CD4-positive, CD25-positive, alpha-beta regulatory T cell (primary cell): ENCODE measurements at regions not wholly inside any gene's neighbourhood (a gene's known extent, or its start where the extent isn't known, plus 50 kb on each side); places are given as distances from the start of the nearest gene placed in this dataset.
"Not testable (repeated sequence)": the region's sequence is repeated elsewhere in the genome, so short reads cannot be mapped to it uniquely, and the experiment has no call there.

Experiments
- ATAC-seq, 2 donors: fragments of 150-1000 bp; cut with Tn5 transposase; one replicate each; pipeline ENCODE4 v1.10.0; 2021; ENCODE audit warnings: low read depth in 2 of 2, moderate number of reproducible peaks in 2 of 2, moderate library complexity in 1 of 2
- DNase-seq, 3 donors: peaks; one replicate each; pipeline versions ENCODE4 v3.0.0 to v3.0.0-alpha.2; 2012 to 2022; ENCODE audit warnings: mixed read lengths in 1 of 3
- H3K27ac ChIP-seq: one replicate; pipeline ENCODE4 v1.7.0; 2013; ENCODE audit warnings: mild to moderate bottlenecking, low read length; ENCODE audit not compliant: insufficient read depth, poor library complexity, severe bottlenecking
- H3K27me3 ChIP-seq: one replicate; pipeline ENCODE4 v1.7.0; 2013; ENCODE audit warnings: low read length; ENCODE audit not compliant: control insufficient read depth, insufficient read depth
- H3K36me3 ChIP-seq: one replicate; pipeline ENCODE4 v1.7.0; 2013; ENCODE audit warnings: mild to moderate bottlenecking, low read length, moderate library complexity; ENCODE audit not compliant: control insufficient read depth, insufficient read depth
- H3K4me1 ChIP-seq: 2 replicates; pipeline ENCODE4 v1.7.0; 2013; ENCODE audit warnings: mild to moderate bottlenecking, low read length; ENCODE audit not compliant: insufficient read depth, control insufficient read depth, poor library complexity, severe bottlenecking
- H3K4me3 ChIP-seq: one replicate; pipeline ENCODE4 v1.7.0; 2013; ENCODE audit warnings: low read depth, mild to moderate bottlenecking, low read length, moderate library complexity
- H3K9me3 ChIP-seq, 2 experiments: 1 replicate in 1 of 2; 2 replicates in 1 of 2; pipeline ENCODE4 v1.7.0; 2013; ENCODE audit warnings: low read length in 2 of 2, mild to moderate bottlenecking in 1 of 2, moderate library complexity in 1 of 2; ENCODE audit not compliant: control insufficient read depth in 2 of 2
- H3K27ac Mint-ChIP-seq, 3 donors: one replicate each; pipeline ENCODE4 v1.8.0; 2020 to 2022; ENCODE audit warnings: mild to moderate bottlenecking in 3 of 3, mixed read lengths in 3 of 3, moderate library complexity in 2 of 3
- H3K27me3 Mint-ChIP-seq: one replicate; pipeline ENCODE4 v1.8.0; 2022; ENCODE audit warnings: mild to moderate bottlenecking, mixed read lengths
- H3K36me3 Mint-ChIP-seq: one replicate; pipeline ENCODE4 v1.8.0; 2020; ENCODE audit warnings: mixed read lengths
- H3K4me1 Mint-ChIP-seq, 4 donors: one replicate each; pipeline ENCODE4 v1.8.0; 2020 to 2022; ENCODE audit warnings: mixed read lengths in 4 of 4, mild to moderate bottlenecking in 1 of 4
- H3K4me3 Mint-ChIP-seq, 4 donors: one replicate each; pipeline ENCODE4 v1.8.0; 2020 to 2022; ENCODE audit warnings: mild to moderate bottlenecking in 4 of 4, mixed read lengths in 4 of 4, moderate library complexity in 3 of 4
- H3K9me3 Mint-ChIP-seq, 7 donors: one replicate each; pipeline ENCODE4 v1.8.0; 2020 to 2022; ENCODE audit warnings: mixed read lengths in 7 of 7, mild to moderate bottlenecking in 3 of 7, moderate library complexity in 2 of 7

- Histone ChIP-seq H3K27ac (no peak overlapping the region), H3K4me1 (no peaks in the 10 kb centered on the region), H3K4me3 (no peak overlapping the region), H3K27me3 (no peaks in the 10 kb centered on the region), H3K36me3 (no peaks in the 10 kb centered on the region), H3K9me3 (no peaks in the 10 kb centered on the region)
- peaks cover 0 to 10% (median 1%) of the 10 kb centered on the region in 7 donors for H3K9me3 Mint-ChIP-seq
- DNase-seq (no peak), ATAC-seq (no peak)
- peaks cover 4 to 19% (median 16%) of the 10 kb centered on the region in 4 donors for H3K4me1 Mint-ChIP-seq
- peak overlapping the region in 2 of 4 donors; percentile 22 to 64 for H3K4me3 Mint-ChIP-seq
- no peaks in the 10 kb centered on the region for H3K27me3 Mint-ChIP-seq
- H3K36me3 Mint-ChIP-seq = peaks cover 5% of the 10 kb centered on the region
- peak overlapping the region in 1 of 3 donors; percentile 32 for H3K27ac Mint-ChIP-seq
Measured at GRCh38 chr16:10321407-10322387, 64.2 kb upstream of the ATF7IP2 start.

GRCh38 chr16:10322723-10323527 lies 62.9 kb upstream of the ATF7IP2 start:
- Mint-ChIP-seq H3K27ac (peak overlapping the region in 1 of 3 donors; percentile 73), H3K27me3 (no peaks in the 10 kb centered on the region), H3K4me3 (no peak overlapping the region), H3K4me1 (peaks cover 4 to 21% (median 17%) of the 10 kb centered on the region in 4 donors), H3K9me3 (peaks cover 0 to 18% (median 5%) of the 10 kb centered on the region in 7 donors), H3K36me3 (peaks cover 5% of the 10 kb centered on the region)
- Histone ChIP-seq H3K4me3 (no peak overlapping the region), H3K36me3 (no peaks in the 10 kb centered on the region), H3K27me3 (no peaks in the 10 kb centered on the region), H3K9me3 (peaks cover 0 to 5% of the 10 kb centered on the region in 2 experiments), H3K4me1 (no peaks in the 10 kb centered on the region), H3K27ac (no peak overlapping the region)
- no peak for ATAC-seq
- no peak for DNase-seq

- H3K27ac Mint-ChIP-seq = peak overlapping the region in 1 of 3 donors; percentile 73
- no peak overlapping the region for H3K4me3 Mint-ChIP-seq
- Histone ChIP-seq H3K27ac (no peak overlapping the region), H3K36me3 (no peaks in the 10 kb centered on the region), H3K4me1 (peaks cover 3% of the 10 kb centered on the region), H3K27me3 (no peaks in the 10 kb centered on the region), H3K9me3 (peaks cover 0 to 9% of the 10 kb centered on the region in 2 experiments), H3K4me3 (no peak overlapping the region)
- DNase-seq (no peak), ATAC-seq (no peak)
- peaks cover 5% of the 10 kb centered on the region for H3K36me3 Mint-ChIP-seq
- peaks cover 0 to 21% (median 5%) of the 10 kb centered on the region in 7 donors for H3K9me3 Mint-ChIP-seq
- peaks cover 4 to 21% (median 16%) of the 10 kb centered on the region in 4 donors for H3K4me1 Mint-ChIP-seq
- H3K27me3 Mint-ChIP-seq = no peaks in the 10 kb centered on the region
Measured at GRCh38 chr16:10323528-10323869, 62.4 kb upstream of the ATF7IP2 start.

GRCh38 chr16:10324210-10324609 lies 61.7 kb upstream of the ATF7IP2 start:
- Mint-ChIP-seq H3K4me1 (peaks cover 2 to 15% (median 15%) of the 10 kb centered on the region in 4 donors), H3K27ac (no peak overlapping the region), H3K36me3 (peaks cover 5% of the 10 kb centered on the region), H3K4me3 (no peak overlapping the region), H3K27me3 (no peaks in the 10 kb centered on the region), H3K9me3 (peaks cover 0 to 21% (median 5%) of the 10 kb centered on the region in 7 donors)
- H3K27ac ChIP-seq = no peak overlapping the region
- H3K4me3 ChIP-seq = no peak overlapping the region
- H3K9me3 ChIP-seq = peaks cover 0 to 11% of the 10 kb centered on the region in 2 experiments
- H3K36me3 ChIP-seq = no peaks in the 10 kb centered on the region
- no peaks in the 10 kb centered on the region for H3K27me3 ChIP-seq
- peaks cover 5% of the 10 kb centered on the region for H3K4me1 ChIP-seq
- no peak for ATAC-seq
- no peak for DNase-seq

GRCh38 chr16:10325783-10326543 lies 59.9 kb upstream of the ATF7IP2 start:
- H3K4me3 ChIP-seq = no peak overlapping the region
- H3K9me3 ChIP-seq = peaks cover 0 to 11% of the 10 kb centered on the region in 2 experiments
- H3K4me1 ChIP-seq = peaks cover 17% of the 10 kb centered on the region
- Mint-ChIP-seq H3K36me3 (peaks cover 5% of the 10 kb centered on the region), H3K27me3 (no peaks in the 10 kb centered on the region), H3K9me3 (peaks cover 0 to 25% (median 11%) of the 10 kb centered on the region in 7 donors), H3K4me3 (peak overlapping the region in 1 of 4 donors; percentile 24), H3K4me1 (peaks cover 9 to 31% (median 24%) of the 10 kb centered on the region in 4 donors), H3K27ac (peak overlapping the region in 2 of 3 donors; percentile 7 to 48)
- no peaks in the 10 kb centered on the region for H3K27me3 ChIP-seq
- H3K36me3 ChIP-seq = no peaks in the 10 kb centered on the region
- H3K27ac ChIP-seq = no peak overlapping the region
- ATAC-seq = no peak
- no peak for DNase-seq

- no peak overlapping the region for H3K27ac ChIP-seq
- no peaks in the 10 kb centered on the region for H3K36me3 ChIP-seq
- H3K9me3 ChIP-seq = peaks cover 0 to 11% of the 10 kb centered on the region in 2 experiments
- Mint-ChIP-seq H3K27me3 (no peaks in the 10 kb centered on the region), H3K4me1 (peaks cover 11 to 35% (median 27%) of the 10 kb centered on the region in 4 donors), H3K9me3 (peaks cover 0 to 25% (median 12%) of the 10 kb centered on the region in 7 donors), H3K36me3 (peaks cover 5% of the 10 kb centered on the region), H3K4me3 (no peak overlapping the region), H3K27ac (no peak overlapping the region)
- H3K27me3 ChIP-seq = no peaks in the 10 kb centered on the region
- no peak overlapping the region for H3K4me3 ChIP-seq
- no peak for DNase-seq
- ATAC-seq = no peak
- H3K4me1 ChIP-seq = peaks cover 21% of the 10 kb centered on the region
Measured at GRCh38 chr16:10326647-10327046, 59.2 kb upstream of the ATF7IP2 start.

- H3K27me3 ChIP-seq, H3K4me3 ChIP-seq, ATAC-seq, H3K36me3 Mint-ChIP-seq, H3K27me3 Mint-ChIP-seq, H3K36me3 ChIP-seq, H3K27ac ChIP-seq, DNase-seq: not testable (repeated sequence)
- peaks cover 0 to 11% of the 10 kb centered on the region in 2 experiments for H3K9me3 ChIP-seq
- Mint-ChIP-seq H3K4me1 (peaks cover 14 to 47% (median 33%) of the 10 kb centered on the region in 4 donors), H3K9me3 (peaks cover 0 to 27% (median 11%) of the 10 kb centered on the region in 7 donors), H3K4me3 (peak overlapping the region in 1 of 4 donors; percentile 15), H3K27ac (peak overlapping the region in 1 of 3 donors; percentile 9)
- H3K4me1 ChIP-seq = peaks cover 36% of the 10 kb centered on the region
Measured at GRCh38 chr16:10328291-10328690, 57.6 kb upstream of the ATF7IP2 start.
